Activated CD4-positive, alpha-beta memory T cell treated with anti-CD3 and anti-CD28 coated beads, Interleukin-2, amount 10 ng/mL, durations not matched to agents 7 days and 5 days (primary cell): ENCODE measurements at regions not wholly inside any gene's neighbourhood (a gene's known extent, or its start where the extent isn't known, plus 50 kb on each side); places are given as distances from the start of the nearest gene placed in this dataset.

Experiments used
- CTCF ChIA-PET: fragments of 350-600 bp; sonication (Branson Sonifier 250); formaldehyde crosslinking; loops from one replicate; lab custom pipeline; 2021; ENCODE audit warnings: antibody characterized with exemption, inconsistent platforms; lab: Charles Lee
- POLR2A ChIA-PET: fragments of 350-600 bp; sonication (Branson Sonifier 250); formaldehyde crosslinking; loops from one replicate; lab custom pipeline; 2021; ENCODE audit warnings: antibody characterized with exemption; lab: Charles Lee
- DNase-seq: peaks from one replicate; pipeline ENCODE4 v3.0.0-alpha.2; 2020
- H3K27ac Mint-ChIP-seq: one replicate; pipeline ENCODE4 v1.8.0; 2021; ENCODE audit warnings: mild to moderate bottlenecking, mixed read lengths
- H3K27me3 Mint-ChIP-seq: one replicate; pipeline ENCODE4 v1.8.0; 2021; ENCODE audit warnings: mixed read lengths
- H3K36me3 Mint-ChIP-seq: one replicate; pipeline ENCODE4 v1.8.0; 2021; ENCODE audit warnings: low read depth, mixed read lengths
- H3K4me1 Mint-ChIP-seq: one replicate; pipeline ENCODE4 v1.8.0; 2021; ENCODE audit warnings: mixed read lengths
- H3K4me3 Mint-ChIP-seq: one replicate; pipeline ENCODE4 v1.8.0; 2021; ENCODE audit warnings: mild to moderate bottlenecking, mixed read lengths
- H3K9me3 Mint-ChIP-seq: one replicate; pipeline ENCODE4 v1.8.0; 2021; ENCODE audit warnings: mixed read lengths

- ChIA-PET CTCF (no interaction called here), POLR2A (no interaction called here)
- Mint-ChIP-seq H3K9me3 (no peaks in the 10 kb centered on the region), H3K27me3 (no peaks in the 10 kb centered on the region), H3K4me1 (no peaks in the 10 kb centered on the region), H3K36me3 (no peaks in the 10 kb centered on the region), H3K4me3 (no peak overlapping the region), H3K27ac (no peak overlapping the region)
- no peak for DNase-seq
These were observed 179.0 kb downstream of the TAF11L14 start for GRCh38 chr5:17813214-17813613.

GRCh38 chr5:17816505-17816904 is 182.2 kb downstream of the TAF11L14 start:
- no peaks in the 10 kb centered on the region for H3K27me3 Mint-ChIP-seq
- CTCF ChIA-PET: no interaction called here
- H3K27ac Mint-ChIP-seq: no peak overlapping the region

GRCh38 chr5:17816944-17817343 is 182.7 kb downstream of the TAF11L14 start:
- no peak overlapping the region for H3K4me3 Mint-ChIP-seq
- DNase-seq: no peak
- H3K4me1 Mint-ChIP-seq: no peaks in the 10 kb centered on the region
- CTCF ChIA-PET: no interaction called here
- no peak overlapping the region for H3K27ac Mint-ChIP-seq
- POLR2A ChIA-PET: no interaction called here
- peaks cover 6% of the 10 kb centered on the region for H3K9me3 Mint-ChIP-seq
- H3K27me3 Mint-ChIP-seq: no peaks in the 10 kb centered on the region
- no peaks in the 10 kb centered on the region for H3K36me3 Mint-ChIP-seq

More at GRCh38 chr5:17816505-17816904, 182.2 kb downstream of the TAF11L14 start:
- POLR2A ChIA-PET: no interaction called here
- no peaks in the 10 kb centered on the region for H3K4me1 Mint-ChIP-seq
- no peak overlapping the region for H3K4me3 Mint-ChIP-seq
- H3K9me3 Mint-ChIP-seq: peaks cover 6% of the 10 kb centered on the region
- DNase-seq: no peak
- no peaks in the 10 kb centered on the region for H3K36me3 Mint-ChIP-seq

- Mint-ChIP-seq H3K27ac (no peak overlapping the region), H3K36me3 (no peaks in the 10 kb centered on the region), H3K9me3 (peaks cover 6% of the 10 kb centered on the region), H3K27me3 (no peaks in the 10 kb centered on the region), H3K4me3 (no peak overlapping the region), H3K4me1 (no peaks in the 10 kb centered on the region)
- DNase-seq: no peak
- ChIA-PET CTCF (no interaction called here), POLR2A (no interaction called here)
These were observed 183.7 kb downstream of the TAF11L14 start for GRCh38 chr5:17817990-17818389.

GRCh38 chr5:17819783-17820182 is 185.5 kb downstream of the TAF11L14 start:
- no peaks in the 10 kb centered on the region for H3K4me1 Mint-ChIP-seq
- H3K36me3 Mint-ChIP-seq: no peaks in the 10 kb centered on the region
- CTCF ChIA-PET: no interaction called here
- POLR2A ChIA-PET: no interaction called here
- peaks cover 9% of the 10 kb centered on the region for H3K9me3 Mint-ChIP-seq
- DNase-seq: no peak
- no peak overlapping the region for H3K4me3 Mint-ChIP-seq
- no peak overlapping the region for H3K27ac Mint-ChIP-seq
- H3K27me3 Mint-ChIP-seq: no peaks in the 10 kb centered on the region

GRCh38 chr5:17828681-17829080 is 194.4 kb downstream of the TAF11L14 start:
- Mint-ChIP-seq H3K36me3 (no peaks in the 10 kb centered on the region), H3K4me3 (no peak overlapping the region)
- CTCF ChIA-PET: no interaction called here

GRCh38 chr5:17829456-17829855 is 195.2 kb downstream of the TAF11L14 start:
- H3K4me1 Mint-ChIP-seq: no peaks in the 10 kb centered on the region
- no peak overlapping the region for H3K27ac Mint-ChIP-seq
- ChIA-PET CTCF (no interaction called here), POLR2A (no interaction called here)
- H3K4me3 Mint-ChIP-seq: no peak overlapping the region
- DNase-seq: no peak
- H3K27me3 Mint-ChIP-seq: no peaks in the 10 kb centered on the region
- H3K9me3 Mint-ChIP-seq: peaks cover 11% of the 10 kb centered on the region
- no peaks in the 10 kb centered on the region for H3K36me3 Mint-ChIP-seq

More at GRCh38 chr5:17828681-17829080, 194.4 kb downstream of the TAF11L14 start:
- Mint-ChIP-seq H3K27ac (no peak overlapping the region), H3K4me1 (no peaks in the 10 kb centered on the region), H3K9me3 (peaks cover 11% of the 10 kb centered on the region), H3K27me3 (no peaks in the 10 kb centered on the region)
- no peak for DNase-seq
- POLR2A ChIA-PET: no interaction called here

- H3K9me3 Mint-ChIP-seq: peaks cover 5% of the 10 kb centered on the region
- H3K4me3 Mint-ChIP-seq: no peak overlapping the region
- no peak overlapping the region for H3K27ac Mint-ChIP-seq
- no peak for DNase-seq
- POLR2A ChIA-PET: no interaction called here
- CTCF ChIA-PET: no interaction called here
- no peaks in the 10 kb centered on the region for H3K4me1 Mint-ChIP-seq
- no peaks in the 10 kb centered on the region for H3K36me3 Mint-ChIP-seq
- H3K27me3 Mint-ChIP-seq: no peaks in the 10 kb centered on the region
These were observed 197.0 kb downstream of the TAF11L14 start for GRCh38 chr5:17831279-17831678.

GRCh38 chr5:17832949-17833745 is 198.9 kb downstream of the TAF11L14 start:
- H3K4me3 Mint-ChIP-seq: no peak overlapping the region
- CTCF ChIA-PET: no interaction called here

GRCh38 chr5:17837757-17838156 is 203.5 kb downstream of the TAF11L14 start:
- no peak for DNase-seq
- Mint-ChIP-seq H3K36me3 (no peaks in the 10 kb centered on the region), H3K4me3 (no peak overlapping the region), H3K27me3 (no peaks in the 10 kb centered on the region), H3K4me1 (no peaks in the 10 kb centered on the region), H3K27ac (no peak overlapping the region), H3K9me3 (peaks cover 8% of the 10 kb centered on the region)
- ChIA-PET POLR2A (no interaction called here), CTCF (no interaction called here)

More at GRCh38 chr5:17832949-17833745, 198.9 kb downstream of the TAF11L14 start:
- no peaks in the 10 kb centered on the region for H3K27me3 Mint-ChIP-seq
- no peaks in the 10 kb centered on the region for H3K4me1 Mint-ChIP-seq
- no peak overlapping the region for H3K27ac Mint-ChIP-seq
- H3K9me3 Mint-ChIP-seq: peaks cover 5% of the 10 kb centered on the region
- POLR2A ChIA-PET: no interaction called here
- no peak for DNase-seq
- H3K36me3 Mint-ChIP-seq: no peaks in the 10 kb centered on the region

- no peaks in the 10 kb centered on the region for H3K4me1 Mint-ChIP-seq
- peaks cover 8% of the 10 kb centered on the region for H3K9me3 Mint-ChIP-seq
- H3K27ac Mint-ChIP-seq: no peak overlapping the region
- H3K36me3 Mint-ChIP-seq: no peaks in the 10 kb centered on the region
- ChIA-PET POLR2A (no interaction called here), CTCF (no interaction called here)
- no peaks in the 10 kb centered on the region for H3K27me3 Mint-ChIP-seq
- no peak for DNase-seq
- H3K4me3 Mint-ChIP-seq: no peak overlapping the region
These were observed 204.2 kb downstream of the TAF11L14 start for GRCh38 chr5:17838469-17838868.

GRCh38 chr5:17839848-17840247 is 205.6 kb downstream of the TAF11L14 start:
- no peak overlapping the region for H3K27ac Mint-ChIP-seq
- ChIA-PET CTCF (no interaction called here), POLR2A (no interaction called here)
- no peak overlapping the region for H3K4me3 Mint-ChIP-seq
- no peaks in the 10 kb centered on the region for H3K27me3 Mint-ChIP-seq
- no peaks in the 10 kb centered on the region for H3K36me3 Mint-ChIP-seq
- DNase-seq: no peak
- H3K4me1 Mint-ChIP-seq: no peaks in the 10 kb centered on the region
- H3K9me3 Mint-ChIP-seq: peaks cover 15% of the 10 kb centered on the region

GRCh38 chr5:17846496-17846895 is 212.2 kb downstream of the TAF11L14 start:
- H3K27ac Mint-ChIP-seq: no peak overlapping the region
- no peaks in the 10 kb centered on the region for H3K4me1 Mint-ChIP-seq
- no peaks in the 10 kb centered on the region for H3K27me3 Mint-ChIP-seq
- ChIA-PET POLR2A (no interaction called here), CTCF (no interaction called here)
- no peak overlapping the region for H3K4me3 Mint-ChIP-seq
- H3K9me3 Mint-ChIP-seq: peaks cover 12% of the 10 kb centered on the region
- no peak for DNase-seq
- no peaks in the 10 kb centered on the region for H3K36me3 Mint-ChIP-seq

GRCh38 chr5:17847286-17847685 is 213.0 kb downstream of the TAF11L14 start:
- CTCF ChIA-PET: no interaction called here

More at GRCh38 chr5:17847286-17847685, 213.0 kb downstream of the TAF11L14 start:
- H3K9me3 Mint-ChIP-seq: peaks cover 9% of the 10 kb centered on the region
- H3K36me3 Mint-ChIP-seq: no peaks in the 10 kb centered on the region
- no peaks in the 10 kb centered on the region for H3K4me1 Mint-ChIP-seq
- POLR2A ChIA-PET: no interaction called here
- no peak overlapping the region for H3K27ac Mint-ChIP-seq
- H3K27me3 Mint-ChIP-seq: no peaks in the 10 kb centered on the region
- H3K4me3 Mint-ChIP-seq: no peak overlapping the region
- no peak for DNase-seq
